ENCODE measurements at regions not wholly inside any gene's neighbourhood (a gene's known extent, or its start where the extent isn't known, plus 50 kb on each side); places are given as distances from the start of the nearest gene placed in this dataset.

- TF ChIP-seq, protein P1, sequence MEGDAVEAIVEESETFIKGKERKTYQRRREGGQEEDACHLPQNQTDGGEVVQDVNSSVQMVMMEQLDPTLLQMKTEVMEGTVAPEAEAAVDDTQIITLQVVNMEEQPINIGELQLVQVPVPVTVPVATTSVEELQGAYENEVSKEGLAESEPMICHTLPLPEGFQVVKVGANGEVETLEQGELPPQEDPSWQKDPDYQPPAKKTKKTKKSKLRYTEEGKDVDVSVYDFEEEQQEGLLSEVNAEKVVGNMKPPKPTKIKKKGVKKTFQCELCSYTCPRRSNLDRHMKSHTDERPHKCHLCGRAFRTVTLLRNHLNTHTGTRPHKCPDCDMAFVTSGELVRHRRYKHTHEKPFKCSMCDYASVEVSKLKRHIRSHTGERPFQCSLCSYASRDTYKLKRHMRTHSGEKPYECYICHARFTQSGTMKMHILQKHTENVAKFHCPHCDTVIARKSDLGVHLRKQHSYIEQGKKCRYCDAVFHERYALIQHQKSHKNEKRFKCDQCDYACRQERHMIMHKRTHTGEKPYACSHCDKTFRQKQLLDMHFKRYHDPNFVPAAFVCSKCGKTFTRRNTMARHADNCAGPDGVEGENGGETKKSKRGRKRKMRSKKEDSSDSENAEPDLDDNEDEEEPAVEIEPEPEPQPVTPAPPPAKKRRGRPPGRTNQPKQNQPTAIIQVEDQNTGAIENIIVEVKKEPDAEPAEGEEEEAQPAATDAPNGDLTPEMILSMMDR (IDR thresholded peaks at IDR 0.05; ENCODE audit: low read depth, low read length), result no peak
- TF ChIP-seq EZH2phosphoT487 (IDR thresholded peaks at IDR 0.05; ENCODE audit: low read depth), result no peak
Measured at GRCh38 chr7:95682913-95683312, 86.6 kb upstream of the PDK4 start.
